NCI-H2227 treated with DMSO at 0.1 percent for 48 hours (cell line): ENCODE measurements at regions not wholly inside any gene's neighbourhood (a gene's known extent, or its start where the extent isn't known, plus 50 kb on each side); places are given as distances from the start of the nearest gene placed in this dataset.

Experiments used
- DNase-seq: peaks from one replicate; lab custom pipeline; 2025; lab: John Stamatoyannopoulos, UW

DNA sequence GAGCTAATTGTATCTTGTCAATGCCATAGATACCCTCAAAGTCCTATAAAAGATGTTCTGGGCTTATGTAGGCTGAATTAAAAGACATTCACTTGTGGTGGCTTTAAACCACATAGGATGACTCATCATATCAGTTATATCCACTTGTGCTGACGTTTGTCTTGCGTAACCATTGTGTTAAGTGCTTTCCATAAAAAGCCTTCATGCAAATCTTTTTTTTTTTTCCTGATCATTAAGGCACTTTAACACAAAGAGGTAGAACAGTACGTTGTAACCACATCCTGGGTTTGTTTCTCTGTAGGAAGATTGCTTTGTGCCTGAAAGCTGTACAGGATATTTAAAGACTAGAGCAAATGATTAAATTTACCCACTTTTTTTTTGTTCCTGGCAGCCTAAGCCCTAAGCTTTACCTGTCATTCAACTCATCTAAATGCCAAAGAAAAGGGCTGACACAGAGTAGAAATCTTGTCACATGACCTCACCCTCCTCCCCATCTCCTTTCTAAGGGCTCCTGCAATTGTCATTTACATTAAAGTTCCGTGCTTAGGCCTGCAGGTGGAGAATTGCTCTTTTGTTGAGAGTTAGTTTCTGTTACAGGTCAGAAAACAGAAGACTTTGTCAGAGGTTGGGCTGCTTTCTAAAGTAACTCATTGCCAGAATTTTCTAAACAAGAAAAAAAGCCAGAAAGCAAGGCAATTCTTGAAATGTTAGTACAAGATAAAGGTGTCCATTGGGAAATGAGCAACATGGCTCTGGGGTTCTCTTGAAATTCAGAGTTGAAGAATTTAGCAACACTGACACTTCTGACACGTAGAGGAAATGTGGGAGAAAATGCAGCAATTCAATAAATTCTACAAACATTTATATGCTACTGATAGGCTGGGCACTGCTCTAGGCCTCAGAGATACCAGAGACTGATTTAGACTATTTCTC lies 555.6 kb downstream of the PPARGC1A start:
- DNase-seq: no peak

- DNase-seq: no peak
These were observed 556.3 kb downstream of the PPARGC1A start for GRCh38 chr4:23333556-23333945.

DNA sequence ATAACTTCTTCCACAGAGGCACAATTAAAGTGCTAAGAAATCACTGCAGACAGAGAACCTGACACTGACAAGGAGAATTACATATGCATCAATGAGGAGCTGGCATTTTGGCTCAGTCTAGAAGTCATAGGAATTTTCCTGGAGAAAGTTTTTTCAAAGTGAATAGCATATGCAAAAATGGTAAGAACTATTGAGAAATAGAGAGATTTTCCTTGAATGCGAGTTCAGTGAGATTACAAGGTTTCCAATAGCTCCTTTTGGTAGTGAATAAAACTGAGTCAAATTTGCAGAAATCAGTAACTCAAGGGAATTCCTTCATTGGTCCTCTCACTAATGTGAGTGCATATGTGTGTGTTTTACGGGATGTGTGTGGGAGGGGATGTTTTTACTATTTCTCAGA lies 557.5 kb downstream of the PPARGC1A start:
- DNase-seq: no peak

GRCh38 chr4:23327120-23327519 lies 562.7 kb downstream of the PPARGC1A start:
- DNase-seq: no peak

GRCh38 chr4:23324021-23324690 lies 565.7 kb downstream of the PPARGC1A start:
- no peak for DNase-seq

DNA sequence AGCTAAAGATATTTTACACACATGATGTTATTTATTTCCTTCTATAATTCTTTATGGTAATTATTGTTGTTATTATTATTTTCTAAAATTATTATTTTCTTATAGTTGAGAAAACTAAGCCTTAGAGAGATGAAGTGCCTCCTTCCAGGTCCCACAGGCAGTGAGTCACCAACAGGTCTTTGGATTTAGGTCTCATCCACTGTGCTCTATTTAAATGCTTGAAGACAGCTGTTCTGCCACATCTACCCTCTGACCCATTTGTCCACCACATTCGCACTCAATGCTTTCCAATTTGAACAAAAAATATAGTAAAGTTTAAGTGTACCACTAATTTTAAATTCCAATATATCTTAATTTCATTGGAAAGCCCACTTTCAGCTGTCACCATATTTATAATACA lies 566.4 kb downstream of the PPARGC1A start:
- no peak for DNase-seq

DNA sequence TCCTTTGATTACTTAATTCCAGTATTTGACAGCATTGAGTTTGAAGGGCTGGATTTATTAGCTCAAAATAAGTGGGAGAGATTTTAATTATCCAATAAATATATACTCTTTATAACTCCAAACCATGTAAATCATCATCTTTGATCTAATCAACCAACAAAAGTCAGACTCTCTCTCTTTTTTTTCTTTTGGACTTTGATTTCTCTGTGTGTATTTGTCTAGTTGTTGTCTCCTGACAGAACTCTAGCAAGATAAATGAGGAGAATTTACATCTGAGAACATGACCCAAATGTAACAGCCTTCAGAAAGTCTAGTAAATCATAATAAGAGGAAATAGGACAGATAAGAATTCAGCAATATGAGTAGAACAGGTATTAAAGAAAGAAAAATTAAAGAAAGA lies 567.1 kb downstream of the PPARGC1A start:
- no peak for DNase-seq

DNA sequence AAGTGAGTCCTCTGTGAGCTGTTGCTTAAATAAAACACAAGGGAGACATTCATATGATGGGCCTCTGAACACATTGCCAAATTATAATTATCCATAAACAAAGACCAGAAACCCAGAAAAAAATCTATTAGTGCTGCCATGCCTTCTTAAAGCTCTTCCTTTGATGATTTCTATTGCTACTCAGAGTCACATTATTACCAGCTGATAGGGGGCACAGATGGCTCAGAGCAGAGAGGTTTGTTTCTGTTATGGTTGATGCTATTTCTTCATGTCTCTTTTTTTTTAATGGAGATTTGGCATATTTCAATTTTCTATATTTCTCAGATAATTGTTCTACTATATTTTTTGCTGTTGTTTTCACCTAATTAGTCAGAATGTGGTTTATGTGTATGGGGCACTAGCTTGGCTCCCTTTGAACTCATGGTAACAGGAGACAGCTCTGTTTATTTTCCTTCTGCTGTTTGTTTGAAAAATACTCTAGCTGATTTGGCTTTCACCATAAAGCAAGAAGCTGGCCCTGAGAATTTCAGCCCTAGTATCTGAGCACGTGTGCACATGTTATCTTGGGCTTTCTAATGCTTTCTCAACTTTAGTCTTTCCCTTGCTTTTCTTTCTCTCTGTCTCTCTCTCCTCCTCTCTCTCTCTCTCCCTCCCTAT lies 568.8 kb downstream of the PPARGC1A start:
- DNase-seq: no peak

GRCh38 chr4:23312686-23313085 lies 577.2 kb downstream of the PPARGC1A start:
- DNase-seq: no peak

GRCh38 chr4:23311983-23312382 lies 577.9 kb downstream of the PPARGC1A start:
- no peak for DNase-seq

DNA sequence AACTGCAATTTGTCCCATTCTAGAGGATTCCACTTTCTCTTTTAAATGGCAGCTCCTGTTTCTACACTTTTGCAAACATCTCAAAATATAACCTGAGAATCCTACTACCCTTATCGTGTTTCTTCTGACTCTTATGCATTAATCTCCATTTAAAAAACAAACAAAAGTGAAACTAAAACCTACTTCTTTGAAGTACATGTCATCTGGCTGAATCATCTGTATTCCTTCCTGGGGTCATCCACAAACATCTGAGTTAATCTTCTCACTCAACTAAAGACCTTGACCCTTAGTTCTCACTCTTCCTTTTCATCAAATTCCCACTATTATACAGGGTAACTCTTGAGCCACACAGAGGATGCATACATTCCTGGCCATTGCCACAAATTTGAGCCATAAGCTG lies 584.8 kb downstream of the PPARGC1A start:
- DNase-seq: no peak

DNA sequence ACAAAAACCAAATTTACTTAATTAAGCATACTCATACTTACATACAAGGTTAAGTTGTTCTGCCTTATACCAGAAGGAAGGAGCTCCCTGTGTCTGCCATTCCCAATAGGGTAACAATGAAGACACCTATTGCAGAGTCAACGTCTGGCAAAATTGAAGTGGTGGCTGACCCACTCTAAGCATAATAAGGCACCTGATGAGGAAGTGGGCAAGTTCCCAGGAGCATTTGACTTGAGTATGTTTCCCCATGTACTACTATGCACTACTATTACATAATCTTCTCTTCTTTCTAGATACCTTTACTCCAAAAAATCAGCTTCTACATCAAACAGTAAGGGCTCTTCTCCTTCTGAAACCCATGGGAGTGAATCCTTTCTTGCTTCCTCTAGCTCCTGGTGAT lies 591.5 kb downstream of the PPARGC1A start:
- DNase-seq: no peak

- no peak for DNase-seq
These were observed 592.5 kb downstream of the PPARGC1A start for GRCh38 chr4:23297327-23297726.

DNA sequence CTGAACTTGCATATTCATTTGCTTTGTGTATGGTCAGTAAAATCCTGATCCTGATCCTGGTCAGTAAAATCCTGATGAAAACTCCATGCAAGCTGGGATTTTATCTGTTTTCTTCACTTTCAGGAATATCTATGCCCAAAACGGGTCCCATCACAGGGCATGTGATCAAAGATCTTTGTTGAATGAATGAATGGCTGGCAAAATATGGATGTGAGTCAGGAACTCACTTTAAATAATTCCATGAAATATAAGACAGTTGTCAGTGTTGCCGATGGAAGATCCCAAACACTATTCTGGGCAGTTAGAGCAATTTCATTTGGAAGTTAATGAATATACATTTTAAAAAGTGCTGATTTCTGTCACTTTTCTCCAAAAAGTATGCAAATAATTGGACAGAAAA lies 598.4 kb downstream of the GBA3 start:
- no peak for DNase-seq

GRCh38 chr4:23290656-23291055 lies 597.9 kb downstream of the GBA3 start:
- DNase-seq: no peak

DNA sequence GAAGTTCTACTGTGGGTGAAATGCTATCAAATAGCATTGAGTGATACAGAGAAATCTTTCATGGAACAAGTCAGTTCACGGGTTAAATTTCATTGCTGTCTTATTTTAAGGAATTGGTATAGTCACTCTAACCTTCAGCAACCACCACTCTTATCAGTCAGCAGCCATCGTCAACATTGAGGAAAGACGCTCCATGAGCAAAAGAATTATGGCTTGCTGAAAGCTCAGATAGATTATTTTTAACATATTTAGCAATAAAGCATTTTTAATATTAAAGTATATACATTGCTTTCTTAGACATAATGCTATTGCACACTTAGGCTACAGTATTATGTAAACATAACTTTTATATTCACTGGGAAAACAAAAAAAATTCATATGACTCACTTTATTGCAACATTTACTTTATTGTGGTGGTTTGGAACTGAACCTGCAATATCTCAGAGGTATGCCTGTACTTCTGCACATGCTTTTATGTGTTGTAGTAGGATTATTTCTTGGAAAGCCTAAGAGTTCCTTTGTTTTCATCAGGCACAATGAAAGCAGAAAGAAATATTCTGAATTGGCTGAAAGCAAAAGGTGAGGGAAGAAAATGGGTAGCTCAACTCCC lies 586.7 kb downstream of the GBA3 start:
- DNase-seq: no peak

- DNase-seq: no peak
These were observed 586.1 kb downstream of the GBA3 start for GRCh38 chr4:23278845-23279244.

DNA sequence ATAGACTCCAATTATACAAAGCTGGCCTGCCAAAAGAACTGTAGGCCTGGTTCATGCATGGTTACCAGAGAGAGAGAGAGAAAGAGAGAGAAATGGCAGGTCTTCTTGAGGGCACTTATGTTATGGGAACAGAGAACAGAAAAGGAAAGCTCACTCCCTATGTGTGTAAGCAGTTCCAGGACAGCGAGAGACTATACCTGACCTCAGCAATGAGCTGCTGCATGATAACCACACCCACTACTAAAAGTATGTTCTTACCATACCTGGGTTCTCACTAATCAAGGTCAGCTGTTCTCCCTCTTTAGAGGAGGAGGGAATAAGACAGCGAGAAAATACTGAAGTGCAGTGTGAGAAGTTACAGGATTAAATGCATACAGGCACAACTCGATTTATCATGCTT lies 583.3 kb downstream of the GBA3 start:
- no peak for DNase-seq

GRCh38 chr4:23269566-23269965 lies 576.8 kb downstream of the GBA3 start:
- DNase-seq: no peak

DNA sequence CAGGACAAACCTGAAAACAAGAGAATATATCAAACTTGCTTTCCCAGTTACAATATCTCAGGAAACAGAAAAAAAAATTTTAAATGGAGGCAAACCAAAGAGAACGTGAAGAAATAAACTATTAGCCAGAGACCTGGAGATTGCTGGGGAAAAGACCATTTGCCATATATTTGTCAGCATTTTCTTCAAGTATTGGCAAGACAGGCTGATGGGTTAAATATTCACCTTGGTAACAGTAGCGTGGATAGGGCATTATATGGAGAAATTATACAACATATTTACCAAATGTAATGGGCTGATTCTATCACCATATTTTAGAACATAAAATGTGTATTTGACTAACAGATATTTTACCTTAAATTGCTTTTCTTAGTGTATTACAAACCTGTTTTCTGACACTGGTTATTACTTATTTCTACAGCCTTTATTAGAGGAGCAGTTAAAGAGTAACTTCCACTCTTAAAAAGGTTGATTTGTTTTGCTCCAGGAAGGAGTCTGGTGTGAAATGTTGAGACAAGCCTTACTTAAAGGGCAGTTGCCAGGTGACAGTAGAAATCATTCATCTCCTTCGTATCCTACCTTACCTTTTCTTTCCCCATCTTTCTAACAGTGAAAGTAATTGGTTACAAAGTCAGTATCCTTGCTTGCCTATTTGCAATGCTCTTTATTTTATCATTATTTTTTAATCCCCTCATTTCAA lies 575.5 kb downstream of the GBA3 start:
- DNase-seq: no peak

GRCh38 chr4:23266401-23266800 lies 573.7 kb downstream of the GBA3 start:
- DNase-seq: no peak

DNA sequence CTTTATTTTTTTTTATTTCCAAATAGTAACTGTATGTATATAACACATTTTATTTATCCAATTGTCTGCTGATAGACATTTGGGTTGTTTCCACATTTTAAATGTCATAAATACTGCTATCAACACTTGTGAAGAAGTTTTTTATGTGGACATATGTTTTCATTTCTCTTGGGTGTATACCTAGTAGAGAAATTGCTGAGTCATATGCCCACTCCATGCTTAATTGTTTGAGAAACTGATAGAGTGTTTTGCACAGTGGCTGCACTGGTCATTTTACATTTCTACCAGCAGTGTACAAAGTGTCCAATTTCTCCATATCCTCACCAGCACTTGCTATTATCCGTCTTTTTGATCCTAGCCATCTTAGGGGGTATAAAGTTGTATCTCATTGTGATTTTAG lies 567.8 kb downstream of the GBA3 start:
- no peak for DNase-seq
